SK-N-SH treated with all-trans-retinoic acid at 6 μM for 48 hours (cell line): ENCODE measurements at regions not wholly inside any gene's neighbourhood (a gene's known extent, or its start where the extent isn't known, plus 50 kb on each side); places are given as distances from the start of the nearest gene placed in this dataset.
A peak's percentile ranks its signal among the peaks of the same experiment; 100 is the strongest.
"Not testable (repeated sequence)": the region's sequence is repeated elsewhere in the genome, so short reads cannot be mapped to it uniquely, and the experiment has no call there.

Source experiments
- ATAC-seq: fragments of 200-7000 bp; cut with Tn5 transposase; 3 replicates; pipeline ENCODE4 v1.9.1; 2020; ENCODE audit warnings: mild to moderate bottlenecking, moderate library complexity

DNA sequence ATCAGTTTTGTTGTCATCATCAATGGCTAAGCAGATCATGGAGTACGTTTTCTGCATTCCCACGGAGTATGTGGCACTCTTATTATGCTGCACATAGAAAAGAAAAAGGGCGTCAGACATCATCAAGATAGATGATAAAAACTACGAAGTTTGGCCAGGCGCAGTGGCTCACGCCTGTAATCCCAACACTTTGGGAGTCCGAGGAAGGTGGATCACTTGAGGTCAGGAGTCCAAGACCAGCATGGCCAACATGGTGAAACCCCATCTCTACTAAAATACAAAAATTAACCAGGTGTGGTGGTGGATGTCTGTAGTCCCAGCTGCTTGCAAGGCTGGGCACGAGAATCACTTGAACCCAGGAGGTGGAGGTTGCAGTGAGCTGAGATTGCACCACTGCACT is 312.8 kb downstream of the GOLGA6L6 start:
- not testable (repeated sequence) for ATAC-seq

GRCh38 chr15:20227119-20227853 is 314.3 kb downstream of the GOLGA6L6 start:
- not testable (repeated sequence) for ATAC-seq

GRCh38 chr15:20226531-20226930 is 315.1 kb downstream of the GOLGA6L6 start:
- not testable (repeated sequence) for ATAC-seq

DNA sequence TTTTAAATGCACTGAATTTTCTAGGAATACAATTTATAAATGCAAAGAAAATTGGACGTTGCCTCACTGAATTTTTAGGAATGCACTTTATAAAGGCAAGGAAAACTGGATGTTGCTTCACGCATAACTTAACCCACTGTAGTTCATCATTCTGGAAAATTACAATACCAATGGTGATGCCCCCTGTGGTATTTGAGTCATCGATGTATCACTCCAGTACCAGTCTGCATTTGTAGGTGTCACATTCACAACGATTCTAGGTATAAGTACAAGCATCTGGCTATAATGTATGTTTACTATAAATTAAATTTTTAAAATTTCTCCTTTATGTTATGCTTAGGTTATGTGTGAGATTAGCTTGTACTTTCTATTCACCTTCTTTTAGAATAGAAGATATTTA is 320.5 kb downstream of the GOLGA6L6 start:
- ATAC-seq, result not testable (repeated sequence)

DNA sequence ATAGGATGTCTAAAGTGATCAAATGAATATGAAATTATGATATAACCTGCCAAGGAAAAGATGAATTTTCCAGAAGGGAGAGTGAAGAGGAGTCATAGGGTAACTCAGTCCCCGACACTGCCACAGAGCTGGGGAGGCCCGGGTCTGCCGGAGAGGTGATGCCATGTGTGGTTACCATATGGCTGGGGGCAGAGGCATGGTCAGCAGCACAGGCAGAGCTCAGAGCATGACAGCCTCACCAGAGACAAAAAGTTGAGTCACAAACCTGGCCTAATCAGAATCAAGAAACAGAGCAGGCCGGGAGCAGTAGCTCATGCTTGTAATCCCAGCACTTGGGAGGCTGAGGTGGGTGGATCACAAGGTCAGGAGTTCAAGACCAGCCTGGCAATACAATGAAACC is 322.4 kb downstream of the GOLGA6L6 start:
- not testable (repeated sequence) for ATAC-seq

GRCh38 chr15:20215700-20216099 is 325.9 kb downstream of the GOLGA6L6 start:
- ATAC-seq, result not testable (repeated sequence)

DNA sequence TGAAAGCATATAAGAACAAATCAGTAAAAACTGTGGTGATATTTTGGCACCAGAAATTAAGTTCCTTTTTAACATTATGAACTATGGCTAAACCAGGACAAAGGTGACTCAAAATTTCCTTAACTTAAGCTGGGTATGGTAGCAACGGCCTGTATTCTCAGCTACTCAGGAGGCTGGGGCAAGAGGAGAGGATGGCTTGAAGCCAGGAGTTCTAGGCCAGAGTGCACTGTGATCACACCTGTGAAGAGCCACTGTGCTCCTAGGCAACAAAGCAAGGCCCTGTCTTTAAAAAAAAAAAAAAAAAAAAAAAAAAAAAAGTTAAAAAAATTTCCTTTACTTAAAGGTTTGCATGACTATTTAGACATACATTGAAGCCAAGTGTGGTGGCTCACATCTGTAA is 327.5 kb downstream of the GOLGA6L6 start:
- ATAC-seq, result not testable (repeated sequence)

- ATAC-seq, result not testable (repeated sequence)
Measured at GRCh38 chr15:20211508-20211907, 330.1 kb downstream of the GOLGA6L6 start.

- not testable (repeated sequence) for ATAC-seq
Measured at GRCh38 chr15:20209973-20210372, 331.6 kb downstream of the GOLGA6L6 start.

- not testable (repeated sequence) for ATAC-seq
Measured at GRCh38 chr15:20207607-20208006, 334.0 kb downstream of the GOLGA6L6 start.

GRCh38 chr15:20207198-20207597 is 334.4 kb downstream of the GOLGA6L6 start:
- ATAC-seq, result not testable (repeated sequence)

- ATAC-seq, result not testable (repeated sequence)
Measured at GRCh38 chr15:20204177-20204866, 337.3 kb downstream of the GOLGA6L6 start.

- not testable (repeated sequence) for ATAC-seq
Measured at GRCh38 chr15:20203649-20204150, 337.9 kb downstream of the GOLGA6L6 start.

DNA sequence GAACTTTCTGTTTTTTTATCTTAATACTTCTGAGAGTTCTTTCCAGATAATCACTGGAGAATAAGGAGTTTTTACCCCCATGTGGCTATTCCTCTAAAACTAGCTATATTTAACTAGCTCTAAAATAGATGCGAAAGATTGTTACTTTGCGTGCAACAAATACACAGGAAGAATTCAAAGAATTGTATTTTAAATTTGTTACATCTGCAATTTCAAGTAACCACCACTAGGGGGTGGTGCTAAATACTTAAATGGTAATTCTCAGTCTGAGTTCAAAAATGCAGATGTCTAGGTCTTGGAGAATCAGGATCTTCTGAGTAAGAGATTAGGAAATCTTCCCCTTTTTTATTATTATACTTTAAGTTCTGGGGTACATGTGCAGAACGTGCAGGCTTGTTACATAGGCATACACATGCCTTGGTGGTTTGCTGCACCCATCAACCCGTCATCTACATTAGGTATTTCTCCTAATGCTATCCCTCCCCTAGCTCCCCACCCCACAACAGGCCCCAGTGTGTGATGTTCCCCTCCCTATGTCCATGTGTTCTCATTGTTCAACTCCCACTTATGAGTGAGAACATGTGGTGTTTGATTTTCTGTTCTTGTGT is 346.9 kb downstream of the GOLGA6L6 start:
- ATAC-seq, result not testable (repeated sequence)

DNA sequence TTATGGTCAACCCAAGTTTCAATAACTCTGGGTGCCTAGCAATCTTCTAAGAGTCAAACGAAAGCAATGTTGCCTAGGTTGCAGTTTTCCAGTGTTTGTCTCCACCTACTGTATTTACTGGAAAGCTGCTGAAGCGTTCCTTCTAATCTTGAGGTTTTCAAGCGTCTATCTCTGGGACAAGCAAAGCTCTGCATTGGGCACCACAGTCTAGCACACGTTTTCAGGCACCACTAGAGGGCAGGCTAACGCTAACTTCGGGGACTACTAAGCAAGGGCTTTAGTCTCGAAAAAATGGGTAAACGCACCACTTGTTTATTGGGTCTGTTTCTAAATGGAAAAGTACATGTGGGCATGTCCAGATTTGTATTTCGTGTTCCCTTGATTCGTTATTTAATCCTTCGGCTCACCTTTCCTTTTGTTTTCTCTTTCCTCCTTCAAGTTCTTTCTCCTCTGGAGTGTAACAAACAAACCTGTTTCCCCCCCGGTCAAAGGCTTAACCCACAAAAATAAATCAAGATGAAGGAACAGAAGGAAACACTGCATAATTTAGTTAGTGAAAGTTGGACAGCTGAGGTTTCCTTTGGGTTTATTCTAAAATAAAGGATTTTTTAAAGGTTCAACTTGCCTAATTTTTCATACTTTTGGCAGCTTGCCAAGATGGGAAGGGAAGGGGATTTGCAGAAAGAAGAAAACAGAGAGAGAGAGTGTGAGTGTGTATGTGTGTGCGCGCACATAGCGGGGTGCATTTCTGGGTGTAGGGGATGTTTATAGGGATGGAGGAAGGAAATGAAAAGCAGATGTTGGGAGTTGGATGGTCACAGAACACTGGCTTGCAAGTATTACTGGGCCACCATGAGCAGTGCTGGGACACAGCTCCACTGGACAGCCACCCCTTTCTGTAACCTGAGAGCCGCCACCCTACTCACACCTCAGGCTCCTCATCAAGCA is 348.3 kb downstream of the GOLGA6L6 start:
- peak; percentile 100 for ATAC-seq

DNA sequence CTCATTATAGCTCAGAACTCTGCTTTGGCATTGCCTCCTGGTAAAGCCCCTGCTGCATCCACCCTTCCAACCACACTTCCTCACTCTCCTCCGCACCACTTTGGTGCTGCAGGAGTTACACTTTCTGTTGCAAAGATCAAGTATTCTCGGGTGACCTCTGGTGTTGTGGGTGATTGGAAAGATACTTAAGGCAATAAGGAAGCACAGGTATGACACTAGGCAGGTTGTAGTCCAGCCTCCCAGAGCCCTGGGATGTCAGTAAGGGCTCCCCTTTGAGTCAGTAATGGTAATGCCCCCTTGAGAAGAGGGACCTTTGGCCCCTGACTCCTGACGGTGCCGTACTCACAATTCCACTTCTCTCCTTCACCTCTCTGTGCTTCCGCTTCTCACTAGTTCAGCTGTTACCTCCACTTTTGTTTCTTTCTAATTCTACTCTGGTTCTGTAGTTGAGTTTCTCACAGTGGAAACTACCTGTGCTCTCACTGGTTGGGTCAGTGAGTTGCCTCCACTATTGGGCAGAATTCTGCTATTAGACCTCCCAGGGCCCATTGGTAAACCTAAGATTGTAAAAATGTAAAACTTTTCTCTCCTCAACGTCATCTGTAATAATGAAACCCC is 350.0 kb downstream of the GOLGA6L6 start:
- ATAC-seq, result not testable (repeated sequence)

- not testable (repeated sequence) for ATAC-seq
Measured at GRCh38 chr15:20188611-20189010, 353.0 kb downstream of the GOLGA6L6 start.

DNA sequence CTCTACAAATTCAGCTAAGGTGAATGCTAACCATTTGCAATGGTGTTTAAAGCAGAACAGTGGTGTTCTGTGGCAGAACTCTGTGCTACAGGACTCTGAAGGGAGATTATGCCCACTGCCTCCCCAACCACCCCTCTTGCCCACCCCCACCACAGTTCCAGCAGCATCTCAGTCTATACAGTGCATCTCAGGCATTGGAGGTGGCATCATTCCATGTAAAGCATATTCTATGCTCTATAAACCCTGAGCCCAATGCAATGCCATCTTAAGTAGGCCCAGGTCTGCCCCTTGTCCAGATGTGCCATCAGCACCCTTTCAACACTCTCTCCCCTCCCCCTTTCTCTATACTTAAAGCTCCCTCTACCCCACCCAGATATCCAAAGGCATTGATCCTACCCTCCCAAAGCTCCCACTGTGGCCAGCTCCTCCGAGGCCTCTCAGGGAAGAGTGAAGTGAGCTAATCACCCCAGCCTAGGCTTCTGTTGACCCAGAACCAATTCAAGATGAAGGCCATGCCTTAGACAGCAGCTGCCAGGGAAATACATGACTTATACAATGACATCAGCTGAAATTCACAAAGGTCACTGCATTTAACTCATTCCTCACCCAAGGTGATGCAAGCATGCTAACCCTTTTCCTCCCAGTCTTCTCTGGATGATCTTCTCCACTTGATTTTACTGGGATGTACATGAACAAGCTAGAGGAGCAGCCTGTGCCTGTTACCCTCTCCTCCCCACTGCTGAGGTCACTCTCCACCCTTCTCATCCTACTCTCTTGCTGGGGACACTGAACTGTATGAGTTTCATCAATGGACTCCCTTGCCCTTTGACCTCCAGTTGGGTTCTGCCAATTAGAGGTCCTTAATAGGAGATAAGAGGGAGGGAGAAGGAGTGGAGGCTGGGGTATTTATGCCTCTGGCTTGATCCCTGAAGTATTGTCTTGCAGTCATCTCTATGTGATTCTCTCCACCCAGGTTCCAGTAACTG is 353.9 kb downstream of the GOLGA6L6 start:
- not testable (repeated sequence) for ATAC-seq

DNA sequence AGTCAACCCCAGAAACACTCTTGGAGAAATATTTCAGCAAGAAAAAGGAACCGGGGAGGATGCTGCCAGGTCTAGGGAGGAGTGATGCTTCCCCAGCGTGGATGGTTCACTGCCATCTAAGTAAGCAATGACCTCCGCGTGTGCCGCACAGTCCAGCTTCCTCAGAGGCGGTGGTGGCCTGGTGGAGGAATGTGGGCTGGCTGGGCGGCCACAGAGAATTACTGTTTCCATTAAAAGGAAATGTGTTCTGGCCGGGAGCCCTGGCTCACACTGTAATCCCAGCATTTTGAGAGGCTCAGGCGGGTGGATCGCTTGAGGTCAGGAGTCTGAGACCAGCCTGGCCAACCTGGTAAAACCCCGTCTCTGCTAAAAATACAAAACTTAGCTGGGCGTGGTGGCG is 356.7 kb downstream of the GOLGA6L6 start:
- not testable (repeated sequence) for ATAC-seq

GRCh38 chr15:20168221-20168620 is 373.4 kb downstream of the GOLGA6L6 start:
- ATAC-seq, result not testable (repeated sequence)
